RWPE1 (cell line): ENCODE measurements at regions not wholly inside any gene's neighbourhood (a gene's known extent, or its start where the extent isn't known, plus 50 kb on each side); places are given as distances from the start of the nearest gene placed in this dataset.

Source experiments
- CTCF ChIA-PET: fragments of 350-600 bp; sonication (Branson Sonifier 250); formaldehyde crosslinking; extraction: SDS; loops from one replicate; lab custom pipeline; 2021; lab: Yijun Ruan, JAX
- POLR2A ChIA-PET: fragments of 400-600 bp; formaldehyde crosslinking; extraction: SDS; loops from one replicate; lab custom pipeline; 2020; ENCODE audit warnings: antibody characterized with exemption; ENCODE audit not compliant: low non-redundant PET; lab: Yijun Ruan, JAX
- DNase-seq: peaks from one replicate; pipeline ENCODE4 v3.0.0; 2012; ENCODE audit warnings: low spot score
- H3K27ac ChIP-seq: fragments of 450-650 bp; 2 replicates; pipeline ENCODE4 v1.5.1; 2017
- CTCF ChIP-seq: fragments of 450-650 bp; conservative IDR thresholded peaks from 2 replicates; pipeline ENCODE4 v1.5.1; 2017; ENCODE audit warnings: low read depth, mild to moderate bottlenecking

GRCh38 chr6:12474167-12475140, 184.3 kb downstream of the EDN1 start:
- peak overlapping the region; percentile 90 for H3K27ac ChIP-seq
- ChIA-PET POLR2A (no interaction called here), CTCF (interaction anchor here (0.6 to 1.0 kb wide), 4 partner anchors 8 to 223 kb away, joined by 3 to 4 read pairs (median 3); no protein-coding TSS in a partner anchor)
- no peak for DNase-seq
- no peak for TF ChIP-seq CTCF

- CTCF ChIA-PET: no interaction called here
- POLR2A ChIA-PET: no interaction called here
- TF ChIP-seq CTCF: no peak
- no peak for DNase-seq
- H3K27ac ChIP-seq: no peak overlapping the region
These were observed 186.3 kb downstream of the EDN1 start for GRCh38 chr6:12476484-12476883.

GRCh38 chr6:12477616-12478015, 187.5 kb downstream of the EDN1 start:
- ChIA-PET POLR2A (no interaction called here), CTCF (no interaction called here)
- DNase-seq: no peak
- no peak for TF ChIP-seq CTCF
- no peak overlapping the region for H3K27ac ChIP-seq

- CTCF ChIA-PET: interaction anchor here (0.7 kb wide), 1 partner anchor 15 kb away, joined by 3 read pairs; no protein-coding TSS in a partner anchor
- no peak overlapping the region for H3K27ac ChIP-seq
- POLR2A ChIA-PET: no interaction called here
- no peak for TF ChIP-seq CTCF
- no peak for DNase-seq
These were observed 188.8 kb downstream of the EDN1 start for GRCh38 chr6:12478921-12479320.

GRCh38 chr6:12479451-12479850, 189.3 kb downstream of the EDN1 start:
- ChIA-PET CTCF (no interaction called here), POLR2A (no interaction called here)

GRCh38 chr6:12479881-12480280, 189.7 kb downstream of the EDN1 start:
- CTCF ChIA-PET: no interaction called here
- H3K27ac ChIP-seq: no peak overlapping the region
- no peak for TF ChIP-seq CTCF
- POLR2A ChIA-PET: no interaction called here
- no peak for DNase-seq

More at GRCh38 chr6:12479451-12479850, 189.3 kb downstream of the EDN1 start:
- TF ChIP-seq CTCF: no peak
- no peak overlapping the region for H3K27ac ChIP-seq
- DNase-seq: no peak
